IPS-NIHi7 (cell line): ENCODE measurements at regions not wholly inside any gene's neighbourhood (a gene's known extent, or its start where the extent isn't known, plus 50 kb on each side); places are given as distances from the start of the nearest gene placed in this dataset.
"Not testable (repeated sequence)": the region's sequence is repeated elsewhere in the genome, so short reads cannot be mapped to it uniquely, and the experiment has no call there.

Source experiments
- DNase-seq: peaks from one replicate; pipeline ENCODE4 v3.0.0; 2012; ENCODE audit warnings: mixed read lengths; ENCODE audit errors: extremely low spot score

- no peak for DNase-seq
These were observed 124.7 kb upstream of the NANOGP8 start for GRCh38 chr15:35209838-35210237.

GRCh38 chr15:35208353-35208752 lies 123.3 kb upstream of the NANOGP8 start:
- peak; percentile 23 for DNase-seq

- DNase-seq = peak; percentile 31
These were observed 121.1 kb upstream of the NANOGP8 start for GRCh38 chr15:35206060-35206675.

GRCh38 chr15:35198197-35198596 lies 113.1 kb upstream of the NANOGP8 start:
- no peak for DNase-seq

- DNase-seq = no peak
These were observed 112.7 kb upstream of the NANOGP8 start for GRCh38 chr15:35197754-35198153.

- DNase-seq = no peak
These were observed 112.2 kb upstream of the NANOGP8 start for GRCh38 chr15:35197306-35197705.

GRCh38 chr15:35196273-35196672 lies 111.2 kb upstream of the NANOGP8 start:
- peak; percentile 16 for DNase-seq

GRCh38 chr15:35195649-35196048 lies 110.6 kb upstream of the NANOGP8 start:
- peak; percentile 31 for DNase-seq

GRCh38 chr15:35195031-35195430 lies 109.9 kb upstream of the NANOGP8 start:
- DNase-seq = no peak

GRCh38 chr15:35194296-35194695 lies 109.2 kb upstream of the NANOGP8 start:
- no peak for DNase-seq

GRCh38 chr15:35191783-35192182 lies 106.7 kb upstream of the NANOGP8 start:
- DNase-seq = no peak

GRCh38 chr15:35186346-35186745 lies 101.3 kb upstream of the NANOGP8 start:
- peak; percentile 20 for DNase-seq

GRCh38 chr15:35184646-35185045 lies 99.6 kb upstream of the NANOGP8 start:
- DNase-seq = no peak

GRCh38 chr15:35182841-35183479 lies 97.9 kb upstream of the NANOGP8 start:
- DNase-seq = peak; percentile 48

GRCh38 chr15:35181538-35181937 lies 96.4 kb upstream of the NANOGP8 start:
- no peak for DNase-seq

GRCh38 chr15:35179739-35180138 lies 94.6 kb upstream of the NANOGP8 start:
- DNase-seq = no peak

GRCh38 chr15:35178186-35178585 lies 93.1 kb upstream of the NANOGP8 start:
- not testable (repeated sequence) for DNase-seq

GRCh38 chr15:35174948-35175347 lies 89.9 kb upstream of the NANOGP8 start:
- no peak for DNase-seq

- DNase-seq = no peak
These were observed 88.5 kb upstream of the NANOGP8 start for GRCh38 chr15:35173444-35174118.

GRCh38 chr15:35170207-35170606 lies 85.1 kb upstream of the NANOGP8 start:
- no peak for DNase-seq

- no peak for DNase-seq
These were observed 83.4 kb upstream of the NANOGP8 start for GRCh38 chr15:35168464-35168863.

GRCh38 chr15:35167675-35168074 lies 82.6 kb upstream of the NANOGP8 start:
- no peak for DNase-seq

- DNase-seq = peak; percentile 20
These were observed 81.8 kb upstream of the NANOGP8 start for GRCh38 chr15:35166730-35167359.
